AG09319 (cell line): ENCODE measurements at regions not wholly inside any gene's neighbourhood (a gene's known extent, or its start where the extent isn't known, plus 50 kb on each side); places are given as distances from the start of the nearest gene placed in this dataset.

Experiments
- DNase-seq: peaks from one replicate; pipeline ENCODE4 v3.0.0-alpha.2; 2010; ENCODE audit warnings: low read depth; ENCODE audit errors: extremely low read depth
- TF ChIP-seq, protein P1 (sequence below): IDR thresholded peaks from 2 replicates; pipeline ENCODE4 v1.5.1; 2011; ENCODE audit warnings: low read depth, mild to moderate bottlenecking, inconsistent platforms, low read length, moderate library complexity

- DNase-seq, result no peak
- TF ChIP-seq, protein P1, sequence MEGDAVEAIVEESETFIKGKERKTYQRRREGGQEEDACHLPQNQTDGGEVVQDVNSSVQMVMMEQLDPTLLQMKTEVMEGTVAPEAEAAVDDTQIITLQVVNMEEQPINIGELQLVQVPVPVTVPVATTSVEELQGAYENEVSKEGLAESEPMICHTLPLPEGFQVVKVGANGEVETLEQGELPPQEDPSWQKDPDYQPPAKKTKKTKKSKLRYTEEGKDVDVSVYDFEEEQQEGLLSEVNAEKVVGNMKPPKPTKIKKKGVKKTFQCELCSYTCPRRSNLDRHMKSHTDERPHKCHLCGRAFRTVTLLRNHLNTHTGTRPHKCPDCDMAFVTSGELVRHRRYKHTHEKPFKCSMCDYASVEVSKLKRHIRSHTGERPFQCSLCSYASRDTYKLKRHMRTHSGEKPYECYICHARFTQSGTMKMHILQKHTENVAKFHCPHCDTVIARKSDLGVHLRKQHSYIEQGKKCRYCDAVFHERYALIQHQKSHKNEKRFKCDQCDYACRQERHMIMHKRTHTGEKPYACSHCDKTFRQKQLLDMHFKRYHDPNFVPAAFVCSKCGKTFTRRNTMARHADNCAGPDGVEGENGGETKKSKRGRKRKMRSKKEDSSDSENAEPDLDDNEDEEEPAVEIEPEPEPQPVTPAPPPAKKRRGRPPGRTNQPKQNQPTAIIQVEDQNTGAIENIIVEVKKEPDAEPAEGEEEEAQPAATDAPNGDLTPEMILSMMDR, result no peak
Observed at GRCh38 chr4:186775902-186776301, 52.2 kb upstream of the FAT1 start.

DNA sequence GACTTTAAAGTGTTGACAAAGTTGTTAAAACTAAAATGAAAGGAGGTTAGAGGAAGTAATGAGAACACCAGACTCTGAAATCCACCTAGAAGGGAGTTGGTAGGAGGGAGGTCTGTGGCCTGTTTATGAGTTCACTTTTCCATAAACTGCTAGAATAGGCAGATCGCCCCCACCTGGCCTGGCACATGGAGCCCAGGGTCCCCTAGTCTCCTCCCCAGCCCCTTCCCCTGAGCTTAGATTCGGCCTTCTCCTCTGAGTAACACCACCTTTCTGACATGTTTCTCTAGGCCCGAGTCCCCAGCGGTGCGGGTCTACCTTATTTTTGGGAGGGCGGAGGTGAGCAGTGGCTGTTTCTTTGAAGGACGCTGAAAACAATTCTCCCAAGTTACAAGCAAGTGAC is 54.5 kb upstream of the FAT1 start:
- DNase-seq, result no peak
- TF ChIP-seq, protein P1, result no peak

GRCh38 chr4:186780291-186781031 is 56.8 kb upstream of the FAT1 start:
- DNase-seq, result no peak
- TF ChIP-seq, protein P1, result no peak

DNA sequence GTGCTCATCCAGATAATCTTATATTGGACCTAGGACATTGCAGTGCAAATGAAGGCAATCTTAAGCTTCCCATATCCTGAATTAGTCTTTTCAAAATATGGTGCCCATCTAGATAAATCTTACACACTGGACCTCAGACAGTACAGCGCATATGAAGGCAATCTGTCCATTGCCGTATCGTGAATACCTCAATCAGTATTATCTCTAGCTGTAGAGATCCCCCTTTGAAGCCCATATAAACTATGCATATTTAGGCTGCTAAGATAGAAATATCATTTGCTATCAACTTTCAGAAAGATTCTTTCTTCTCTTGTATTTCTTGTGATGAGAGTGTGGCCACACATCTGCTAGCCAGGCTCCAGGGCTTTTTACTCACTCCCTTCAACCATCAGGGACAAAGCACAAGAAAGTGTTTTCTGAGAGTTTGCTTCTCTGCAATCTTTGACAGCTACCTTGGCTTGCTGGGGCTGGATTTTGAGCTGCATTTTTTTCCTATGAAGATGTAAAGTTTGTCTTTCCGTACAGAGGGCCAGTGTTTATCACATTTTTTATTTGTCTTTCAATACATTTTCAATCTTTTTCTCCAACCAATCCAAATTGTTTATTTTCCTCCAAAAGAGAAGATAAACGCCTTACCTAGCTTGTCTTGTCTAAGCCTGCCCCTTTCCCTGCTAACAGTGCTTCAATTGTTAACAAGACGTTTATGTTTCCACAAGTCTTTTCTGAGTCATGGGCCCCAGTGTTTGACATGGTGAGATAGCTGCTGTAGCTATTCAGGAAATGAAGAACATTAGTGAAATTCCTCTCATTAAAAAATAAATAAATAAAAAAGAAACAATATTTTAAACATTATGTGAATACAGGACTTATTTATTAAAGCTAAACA is 57.6 kb upstream of the FAT1 start:
- no peak for DNase-seq
- TF ChIP-seq, protein P1, result no peak

DNA sequence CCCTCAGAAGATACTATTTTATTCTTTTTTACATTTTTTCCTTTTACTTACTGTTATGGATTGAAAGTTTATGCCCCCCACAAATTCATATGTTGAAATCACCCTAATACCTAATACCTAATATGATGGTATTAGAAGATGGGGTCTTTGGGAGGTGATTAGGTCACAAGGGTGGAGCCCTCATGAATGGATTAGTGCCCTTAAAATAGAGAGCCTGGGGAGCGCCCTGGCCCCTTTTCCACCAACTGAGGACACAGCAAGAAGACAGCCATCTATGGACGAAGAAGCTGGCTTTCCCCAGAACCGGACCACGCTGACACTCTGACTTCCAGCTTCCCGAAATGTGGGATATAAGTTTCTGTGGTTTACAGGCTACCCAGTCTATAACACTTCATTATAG is 58.6 kb upstream of the FAT1 start:
- TF ChIP-seq, protein P1, result no peak
- no peak for DNase-seq

GRCh38 chr4:186787536-186787935 is 63.9 kb upstream of the FAT1 start:
- DNase-seq, result no peak
- TF ChIP-seq, protein P1, result no peak

DNA sequence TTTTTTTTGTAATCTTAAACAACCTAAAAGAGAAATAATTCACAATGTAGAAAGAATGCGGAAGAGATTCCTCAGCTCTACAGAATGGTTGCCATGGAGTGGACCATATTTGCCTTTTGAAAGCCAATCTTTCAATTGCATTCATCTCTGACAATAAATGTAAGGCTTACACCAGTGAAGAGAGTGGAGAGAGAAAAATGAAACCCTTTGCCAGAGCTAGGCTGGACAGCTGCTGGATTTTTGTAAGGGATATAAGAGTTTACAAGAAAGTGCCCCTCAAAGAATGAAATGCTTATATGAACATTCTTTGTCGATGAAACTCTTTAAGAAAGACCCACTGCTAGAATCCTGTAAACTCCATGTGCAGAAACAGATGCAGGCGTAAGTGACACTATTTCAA is 66.0 kb upstream of the FAT1 start:
- DNase-seq, result no peak
- TF ChIP-seq, protein P1, result no peak
